Mesenchymal stem cell (in vitro differentiated cells and primary cell): ENCODE measurements at regions not wholly inside any gene's neighbourhood (a gene's known extent, or its start where the extent isn't known, plus 50 kb on each side); places are given as distances from the start of the nearest gene placed in this dataset.

Experiments used
- DNase-seq: peaks from one replicate; pipeline ENCODE4 v3.0.0-alpha.2; 2013
- H2AFZ ChIP-seq: one replicate; pipeline ENCODE4 v1.6.1; 2013; ENCODE audit warnings: low read depth, mild to moderate bottlenecking, control low read depth, inconsistent platforms, low read length, moderate library complexity
- H2AK5ac ChIP-seq: 2 replicates; pipeline ENCODE4 v1.6.1; 2013; ENCODE audit warnings: low read length, moderate library complexity, mild to moderate bottlenecking, inconsistent platforms; ENCODE audit not compliant: severe bottlenecking
- H2BK120ac ChIP-seq: one replicate; pipeline ENCODE4 v1.6.1; 2013; ENCODE audit warnings: low read depth, mild to moderate bottlenecking, inconsistent platforms, low read length, moderate library complexity
- H2BK12ac ChIP-seq, 2 experiments: one replicate each; pipeline ENCODE4 v1.6.1; 2013; ENCODE audit warnings: inconsistent platforms in 2 of 2, low read length in 2 of 2, mild to moderate bottlenecking in 2 of 2, moderate library complexity in 2 of 2, control low read depth in 1 of 2
- H2BK15ac ChIP-seq: one replicate; pipeline ENCODE4 v1.6.1; 2013; ENCODE audit warnings: mild to moderate bottlenecking, low read depth, inconsistent platforms; ENCODE audit not compliant: poor library complexity, severe bottlenecking
- H2BK5ac ChIP-seq: 2 replicates; pipeline ENCODE4 v1.6.1; 2013; ENCODE audit warnings: low read depth, mild to moderate bottlenecking, low read length, control low read depth, inconsistent platforms; ENCODE audit not compliant: poor library complexity, severe bottlenecking
- H3K14ac ChIP-seq, 2 experiments: one replicate each; pipeline ENCODE4 v1.6.1; 2013; ENCODE audit warnings: inconsistent platforms in 2 of 2, low read length in 2 of 2, control low read depth in 1 of 2, mild to moderate bottlenecking in 1 of 2, moderate library complexity in 1 of 2
- H3K18ac ChIP-seq, 2 experiments: one replicate each; pipeline ENCODE4 v1.6.1; 2013; ENCODE audit warnings: inconsistent platforms in 2 of 2, low read length in 2 of 2, control low read depth in 1 of 2, low read depth in 1 of 2, mild to moderate bottlenecking in 1 of 2
- H3K23ac ChIP-seq, 2 experiments: one replicate each; pipeline ENCODE4 v1.6.1; 2013; ENCODE audit warnings: inconsistent platforms in 2 of 2, low read length in 2 of 2, mild to moderate bottlenecking in 2 of 2, moderate library complexity in 2 of 2, control low read depth in 1 of 2
- H3K27ac ChIP-seq: 2 replicates; pipeline ENCODE4 v1.5.1; 2013; ENCODE audit warnings: mild to moderate bottlenecking, moderate library complexity, low read length, control low read depth, inconsistent platforms; ENCODE audit not compliant: poor library complexity, severe bottlenecking
- H3K27me3 ChIP-seq, 2 experiments: 2 replicates each; pipeline versions ENCODE4 v1.6.1 to v1.7.0; 2013; ENCODE audit warnings: low read length in 2 of 2, mild to moderate bottlenecking in 2 of 2, moderate library complexity in 2 of 2, control low read depth in 1 of 2, inconsistent platforms in 1 of 2; ENCODE audit not compliant: control insufficient read depth in 1 of 2, insufficient read depth in 1 of 2
- H3K36me3 ChIP-seq, 2 experiments: 2 replicates each; pipeline versions ENCODE4 v1.6.1 to v1.7.0; 2013; ENCODE audit warnings: low read length in 2 of 2, control low read depth in 1 of 2, inconsistent platforms in 1 of 2, low read depth in 1 of 2, mild to moderate bottlenecking in 1 of 2; ENCODE audit not compliant: insufficient read depth in 2 of 2, control insufficient read depth in 1 of 2
- H3K4ac ChIP-seq, 2 experiments: one replicate each; pipeline ENCODE4 v1.6.1; 2013; ENCODE audit warnings: inconsistent platforms in 2 of 2, low read length in 2 of 2, mild to moderate bottlenecking in 2 of 2, moderate library complexity in 2 of 2, control low read depth in 1 of 2, low read depth in 1 of 2
- H3K4me1 ChIP-seq: 2 replicates; pipeline ENCODE4 v1.6.1; 2013; ENCODE audit warnings: low read depth, low read length, control low read depth; ENCODE audit not compliant: control insufficient read depth, insufficient read depth
- H3K4me2 ChIP-seq: 2 replicates; pipeline ENCODE4 v1.6.1; 2013; ENCODE audit warnings: low read length, mild to moderate bottlenecking, inconsistent platforms; ENCODE audit not compliant: poor library complexity, severe bottlenecking
- H3K4me3 ChIP-seq, 2 experiments: 2 replicates each; pipeline versions ENCODE4 v1.5.1 to v1.7.0; 2013; ENCODE audit warnings: low read length in 2 of 2, mild to moderate bottlenecking in 2 of 2, control low read depth in 1 of 2, low read depth in 1 of 2; ENCODE audit not compliant: insufficient read depth in 1 of 2
- H3K79me1 ChIP-seq: replicated peaks from 2 replicates; pipeline ENCODE4 v1.6.1; 2013; ENCODE audit warnings: mild to moderate bottlenecking, control low read depth, low read length, inconsistent platforms; ENCODE audit not compliant: poor library complexity, severe bottlenecking
- H3K9ac ChIP-seq: 2 replicates; pipeline ENCODE4 v1.7.0; 2013; ENCODE audit warnings: mild to moderate bottlenecking, low read length, moderate library complexity
- H3K9me3 ChIP-seq: 2 replicates; pipeline ENCODE4 v1.7.0; 2013; ENCODE audit warnings: mild to moderate bottlenecking, low read length; ENCODE audit not compliant: control insufficient read depth
- H4K8ac ChIP-seq: one replicate; pipeline ENCODE4 v1.6.1; 2013; ENCODE audit warnings: inconsistent platforms, mild to moderate bottlenecking, low read length, moderate library complexity
- H4K91ac ChIP-seq: one replicate; pipeline ENCODE4 v1.6.1; 2013; ENCODE audit warnings: mild to moderate bottlenecking, low read length, inconsistent platforms
- WGBS: methylation state at CpG from one replicate; pipeline ENCODE4 v1.1.7; 2013; ENCODE audit warnings: mixed read lengths; 5-methylcytosine and 5-hydroxymethylcytosine counted together

DNA sequence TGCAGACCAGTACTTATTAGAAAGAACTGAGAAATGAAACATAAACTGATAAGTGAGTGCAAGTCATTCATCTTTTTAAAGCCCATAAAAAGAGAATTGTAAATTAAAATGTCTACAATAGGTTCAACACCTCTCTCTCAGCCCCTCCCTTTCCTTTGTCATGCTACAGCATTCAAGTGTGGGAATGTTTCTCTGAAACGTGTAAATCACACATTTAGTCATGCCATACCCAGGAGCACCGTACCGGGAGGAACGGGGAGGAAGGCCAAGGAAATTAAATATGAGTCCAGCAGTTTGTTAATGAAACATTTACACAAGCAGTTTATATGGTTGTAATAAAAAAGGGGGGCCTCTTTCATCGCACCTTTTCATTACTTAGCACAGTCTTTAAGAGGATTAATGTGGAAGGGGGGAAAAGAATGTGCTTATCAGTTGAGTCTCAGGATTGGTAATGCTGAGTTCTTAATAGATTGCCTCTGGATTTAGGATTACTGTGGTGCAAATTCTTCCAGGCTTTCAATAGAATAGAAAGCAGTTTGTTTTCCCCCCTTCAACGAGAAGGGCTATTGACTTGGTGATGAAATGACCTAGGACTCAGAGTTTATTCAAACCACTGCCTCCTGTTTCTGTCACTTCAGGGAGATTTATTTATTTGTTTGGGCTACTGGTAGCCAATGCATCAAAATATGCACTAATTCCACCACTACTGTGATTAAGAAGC lies 176.0 kb upstream of the ZNF608 start:
- H3K4me2 ChIP-seq = no peak overlapping the region
- H3K23ac ChIP-seq = no peak overlapping the region
- peak; percentile 39 for DNase-seq
- H4K91ac ChIP-seq = no peak overlapping the region
- H3K27me3 ChIP-seq = no peaks in the 10 kb centered on the region
- no peak overlapping the region for H3K27ac ChIP-seq
- 70% methylated on average over 3 of the region's 6 CpGs for WGBS
- no peak overlapping the region for H2AK5ac ChIP-seq
- H3K4ac ChIP-seq = no peak overlapping the region
- H3K9ac ChIP-seq = no peak overlapping the region
- no peak overlapping the region for H3K14ac ChIP-seq
- peak overlapping the region in 1 of 2 experiments; percentile 79 for H3K18ac ChIP-seq
- no peak overlapping the region for H3K4me3 ChIP-seq
- H3K9me3 ChIP-seq = peaks cover 4% of the 10 kb centered on the region
- H2BK12ac ChIP-seq = peak overlapping the region in 1 of 2 experiments; percentile 67
- H2BK15ac ChIP-seq = no peak overlapping the region
- H2AFZ ChIP-seq = no peak overlapping the region
- H3K36me3 ChIP-seq = no peaks in the 10 kb centered on the region
- no peaks in the 10 kb centered on the region for H3K79me1 ChIP-seq
- H2BK5ac ChIP-seq = no peak overlapping the region
- peak overlapping the region; percentile 54 for H4K8ac ChIP-seq
- no peaks in the 10 kb centered on the region for H3K4me1 ChIP-seq
- H2BK120ac ChIP-seq = peak overlapping the region; percentile 34

DNA sequence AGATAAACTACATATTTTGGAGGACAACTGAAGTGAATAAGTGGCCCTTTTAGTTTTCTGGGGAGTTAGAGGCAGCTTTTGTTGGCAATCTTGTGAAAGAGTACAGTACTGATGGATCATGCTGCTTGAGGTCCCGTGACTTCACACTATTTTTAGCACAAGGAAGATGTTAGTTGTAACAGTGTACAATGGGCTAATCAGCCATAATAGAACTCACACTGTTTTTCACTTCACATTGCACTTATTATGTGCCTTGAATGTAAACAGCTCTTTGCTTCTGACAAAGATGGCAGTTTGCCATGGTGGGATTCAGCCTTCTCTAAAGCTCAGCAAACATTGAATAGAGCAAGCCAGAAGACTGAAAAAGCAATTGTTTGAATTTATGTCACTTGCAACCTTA lies 176.7 kb upstream of the ZNF608 start:
- H3K27me3 ChIP-seq = no peaks in the 10 kb centered on the region
- H3K4me3 ChIP-seq = no peak overlapping the region
- H3K4me2 ChIP-seq = no peak overlapping the region
- no peak overlapping the region for H3K18ac ChIP-seq
- no peak overlapping the region for H3K14ac ChIP-seq
- H3K4me1 ChIP-seq = no peaks in the 10 kb centered on the region
- H4K91ac ChIP-seq = no peak overlapping the region
- H3K23ac ChIP-seq = no peak overlapping the region
- H2BK12ac ChIP-seq = no peak overlapping the region
- H3K36me3 ChIP-seq = no peaks in the 10 kb centered on the region
- H3K4ac ChIP-seq = peak overlapping the region in 1 of 2 experiments; percentile 68
- H2AFZ ChIP-seq = no peak overlapping the region
- peak; percentile 75 for DNase-seq
- no peak overlapping the region for H3K9ac ChIP-seq
- no peak overlapping the region for H4K8ac ChIP-seq
- H2BK120ac ChIP-seq = no peak overlapping the region
- no peak overlapping the region for H3K27ac ChIP-seq
- no peaks in the 10 kb centered on the region for H3K79me1 ChIP-seq
- H2AK5ac ChIP-seq = no peak overlapping the region
- no peak overlapping the region for H2BK5ac ChIP-seq
- H3K9me3 ChIP-seq = peaks cover 5% of the 10 kb centered on the region
- no CpG with 5 or more reads among the region's 1 CpG for WGBS
- H2BK15ac ChIP-seq = no peak overlapping the region

DNA sequence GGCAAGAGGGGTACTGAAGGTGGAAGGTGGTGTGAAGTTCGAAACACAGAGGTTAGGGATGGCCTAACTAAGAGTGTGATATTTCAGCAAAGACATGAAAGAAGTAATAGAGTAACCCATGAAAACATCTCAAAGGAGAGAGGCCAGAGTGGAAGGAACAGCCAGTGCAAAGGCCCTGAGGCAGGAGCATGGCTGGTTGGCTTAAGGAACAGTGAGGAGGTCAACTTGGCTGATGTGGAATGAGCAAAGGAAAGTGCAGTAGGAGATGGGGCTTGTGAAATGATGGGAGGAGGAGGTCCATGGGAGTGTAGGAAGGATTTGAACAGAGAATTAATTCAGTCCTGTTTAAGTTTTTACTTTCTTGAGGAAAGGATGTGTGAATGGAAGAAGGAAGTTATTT lies 178.3 kb upstream of the ZNF608 start:
- no peak overlapping the region for H2BK15ac ChIP-seq
- H3K4me3 ChIP-seq = no peak overlapping the region
- H2BK12ac ChIP-seq = peak overlapping the region in 1 of 2 experiments; percentile 51
- no peaks in the 10 kb centered on the region for H3K36me3 ChIP-seq
- no peaks in the 10 kb centered on the region for H3K27me3 ChIP-seq
- DNase-seq = no peak
- WGBS = 98% methylated on average over 1 of the region's 1 CpG
- H3K4me1 ChIP-seq = no peaks in the 10 kb centered on the region
- H4K91ac ChIP-seq = no peak overlapping the region
- no peak overlapping the region for H3K9ac ChIP-seq
- H2AK5ac ChIP-seq = no peak overlapping the region
- H3K14ac ChIP-seq = peak overlapping the region in 1 of 2 experiments; percentile 44
- H2BK5ac ChIP-seq = no peak overlapping the region
- no peak overlapping the region for H3K4ac ChIP-seq
- H3K9me3 ChIP-seq = peaks cover 5% of the 10 kb centered on the region
- no peak overlapping the region for H3K27ac ChIP-seq
- H3K79me1 ChIP-seq = no peaks in the 10 kb centered on the region
- no peak overlapping the region for H3K18ac ChIP-seq
- no peak overlapping the region for H3K4me2 ChIP-seq
- H2AFZ ChIP-seq = no peak overlapping the region
- no peak overlapping the region for H4K8ac ChIP-seq
- no peak overlapping the region for H3K23ac ChIP-seq
- H2BK120ac ChIP-seq = no peak overlapping the region

DNA sequence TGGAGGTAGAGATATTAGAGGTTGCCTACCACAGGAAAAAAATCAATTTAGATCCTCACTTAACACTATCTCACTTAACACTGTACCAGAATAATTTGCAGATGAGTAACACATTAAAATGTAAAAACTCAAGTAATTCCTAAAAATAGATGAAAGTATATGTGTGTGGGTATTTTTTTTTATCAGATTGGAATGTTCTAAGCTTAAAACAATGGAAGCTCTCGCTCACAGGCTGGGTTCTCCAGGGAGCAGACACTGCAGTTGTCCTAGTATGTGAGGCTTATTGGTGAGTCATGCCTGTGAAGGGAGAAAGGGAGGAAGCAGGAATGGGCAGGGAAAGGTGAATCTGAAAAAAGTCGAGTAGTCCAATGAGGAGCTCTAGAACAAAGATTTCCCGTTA lies 181.3 kb upstream of the ZNF608 start:
- no peaks in the 10 kb centered on the region for H3K79me1 ChIP-seq
- H3K4me1 ChIP-seq = no peaks in the 10 kb centered on the region
- H3K9me3 ChIP-seq = peaks cover 5% of the 10 kb centered on the region
- no peak overlapping the region for H2BK15ac ChIP-seq
- H3K27ac ChIP-seq = no peak overlapping the region
- H3K36me3 ChIP-seq = no peaks in the 10 kb centered on the region
- no peak overlapping the region for H2AFZ ChIP-seq
- no peak overlapping the region for H2AK5ac ChIP-seq
- peak; percentile 63 for DNase-seq
- WGBS = 62% methylated on average over 3 of the region's 3 CpGs
- no peak overlapping the region for H3K23ac ChIP-seq
- no peak overlapping the region for H3K4ac ChIP-seq
- no peak overlapping the region for H3K9ac ChIP-seq
- H2BK12ac ChIP-seq = no peak overlapping the region
- no peak overlapping the region for H4K8ac ChIP-seq
- H2BK5ac ChIP-seq = no peak overlapping the region
- no peak overlapping the region for H3K4me2 ChIP-seq
- H3K14ac ChIP-seq = no peak overlapping the region
- no peaks in the 10 kb centered on the region for H3K27me3 ChIP-seq
- no peak overlapping the region for H2BK120ac ChIP-seq
- no peak overlapping the region for H3K18ac ChIP-seq
- H3K4me3 ChIP-seq = no peak overlapping the region
- no peak overlapping the region for H4K91ac ChIP-seq
